Karpas-422 (cell line): ENCODE measurements at regions not wholly inside any gene's neighbourhood (a gene's known extent, or its start where the extent isn't known, plus 50 kb on each side); places are given as distances from the start of the nearest gene placed in this dataset.

Source experiments
- DNase-seq: peaks from one replicate; pipeline ENCODE4 v3.0.0-alpha.2; 2015
- H2AFZ ChIP-seq: fragments of 200-600 bp; sonication (generic); 2 replicates; pipeline ENCODE4 v1.6.1; 2014; ENCODE audit warnings: antibody characterized with exemption, low read length, mixed read lengths
- H3K27ac ChIP-seq: fragments of 200-600 bp; sonication (generic); 2 replicates; pipeline ENCODE4 v1.5.1; 2014; ENCODE audit warnings: mild to moderate bottlenecking, low read length, moderate library complexity
- H3K27me3 ChIP-seq: fragments of 200-600 bp; sonication (generic); 2 replicates; pipeline ENCODE4 v1.6.1; 2014; ENCODE audit warnings: low read length, mixed read lengths
- H3K36me3 ChIP-seq: fragments of 200-600 bp; sonication (generic); 2 replicates; pipeline ENCODE4 v1.6.1; 2014; ENCODE audit warnings: low read length, mixed read lengths; ENCODE audit not compliant: insufficient read depth
- H3K4me1 ChIP-seq: fragments of 200-600 bp; sonication (generic); 2 replicates; pipeline ENCODE4 v1.6.1; 2014; ENCODE audit warnings: mild to moderate bottlenecking, low read length, mixed read lengths
- H3K4me2 ChIP-seq: fragments of 200-600 bp; sonication (generic); 2 replicates; pipeline ENCODE4 v1.6.1; 2014; ENCODE audit warnings: low read length, low read depth, mild to moderate bottlenecking; ENCODE audit not compliant: poor library complexity, severe bottlenecking
- H3K4me3 ChIP-seq: fragments of 200-600 bp; sonication (generic); 2 replicates; pipeline ENCODE4 v1.5.1; 2014; ENCODE audit warnings: mild to moderate bottlenecking, antibody characterized with exemption, low read length, mixed read lengths
- H3K79me2 ChIP-seq: fragments of 200-600 bp; sonication (generic); 2 replicates; pipeline ENCODE4 v1.6.1; 2014; ENCODE audit warnings: mild to moderate bottlenecking, low read length, mixed read lengths
- H3K9ac ChIP-seq: fragments of 200-600 bp; sonication (generic); 2 replicates; pipeline ENCODE4 v1.6.0; 2014; ENCODE audit warnings: low read length
- H3K9me2 ChIP-seq: fragments of 200-600 bp; sonication (generic), shearing (Covaris generic); replicated peaks from 2 replicates; pipeline ENCODE4 v1.6.0; 2014; ENCODE audit warnings: mild to moderate bottlenecking, low read length, moderate library complexity; ENCODE audit not compliant: insufficient read depth
- H3K9me3 ChIP-seq: fragments of 300-700, 200-600 bp; sonication (generic); 2 replicates; pipeline ENCODE4 v1.6.1; 2014; ENCODE audit warnings: low read length, mixed read lengths
- H4K20me1 ChIP-seq: fragments of 200-600 bp; sonication (generic); 2 replicates; pipeline ENCODE4 v1.6.1; 2014; ENCODE audit warnings: mild to moderate bottlenecking, antibody characterized with exemption, low read length, low read depth; ENCODE audit not compliant: insufficient read depth

DNA sequence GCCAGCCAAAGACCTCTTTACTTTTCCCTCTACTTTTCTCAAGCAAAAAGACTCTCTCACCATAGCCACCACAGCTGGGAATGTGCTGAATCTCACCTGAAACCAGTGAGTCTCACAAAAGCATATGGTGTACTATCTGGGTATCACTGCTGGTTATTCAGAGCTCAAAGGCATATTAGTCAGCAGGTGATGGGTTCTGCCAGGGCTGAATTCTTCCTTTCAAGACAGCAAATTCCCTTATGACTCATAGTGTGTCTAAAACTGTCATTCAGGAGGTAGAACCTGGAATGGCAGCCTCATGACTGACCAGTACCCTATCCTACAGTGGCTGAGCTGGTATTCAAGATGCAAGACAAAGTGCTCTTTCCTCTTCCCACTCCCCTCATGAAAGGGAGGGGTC is 2859.1 kb downstream of the PCDH9 start:
- no peak overlapping the region for H3K9ac ChIP-seq
- H3K9me3 ChIP-seq = peaks cover 17% of the 10 kb centered on the region
- no peaks in the 10 kb centered on the region for H3K4me1 ChIP-seq
- no peak for DNase-seq
- H3K36me3 ChIP-seq = no peaks in the 10 kb centered on the region
- no peaks in the 10 kb centered on the region for H4K20me1 ChIP-seq
- no peaks in the 10 kb centered on the region for H3K9me2 ChIP-seq
- H3K4me3 ChIP-seq = no peak overlapping the region
- H3K79me2 ChIP-seq = no peaks in the 10 kb centered on the region
- H2AFZ ChIP-seq = no peak overlapping the region
- no peak overlapping the region for H3K4me2 ChIP-seq
- no peaks in the 10 kb centered on the region for H3K27me3 ChIP-seq
- no peak overlapping the region for H3K27ac ChIP-seq

DNA sequence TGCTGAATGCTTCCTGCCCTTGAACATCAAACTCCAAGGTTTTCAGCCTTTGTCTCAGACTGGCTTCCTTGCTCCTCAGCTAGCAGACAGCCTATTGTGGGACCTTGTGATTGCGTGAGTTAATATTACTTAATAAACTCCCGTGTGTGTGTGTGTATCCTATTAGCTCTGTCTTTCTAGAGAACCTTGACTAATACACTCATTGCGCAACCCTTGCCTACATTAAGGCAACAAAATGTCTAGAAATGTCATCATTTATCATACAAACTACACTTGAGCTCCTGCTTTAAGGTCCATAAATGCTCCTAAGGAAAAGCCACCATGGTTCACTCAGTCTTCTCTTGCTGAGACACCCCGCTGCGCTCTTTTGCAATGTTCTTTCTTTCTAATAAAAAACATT is 2861.0 kb downstream of the PCDH9 start:
- Histone ChIP-seq H3K4me1 (no peaks in the 10 kb centered on the region), H3K4me3 (no peak overlapping the region), H3K27me3 (no peaks in the 10 kb centered on the region), H3K79me2 (no peaks in the 10 kb centered on the region), H4K20me1 (no peaks in the 10 kb centered on the region), H3K9me3 (peaks cover 10% of the 10 kb centered on the region), H3K9ac (no peak overlapping the region), H3K36me3 (no peaks in the 10 kb centered on the region), H3K27ac (no peak overlapping the region), H2AFZ (no peak overlapping the region), H3K9me2 (no peaks in the 10 kb centered on the region), H3K4me2 (no peak overlapping the region)
- no peak for DNase-seq

DNA sequence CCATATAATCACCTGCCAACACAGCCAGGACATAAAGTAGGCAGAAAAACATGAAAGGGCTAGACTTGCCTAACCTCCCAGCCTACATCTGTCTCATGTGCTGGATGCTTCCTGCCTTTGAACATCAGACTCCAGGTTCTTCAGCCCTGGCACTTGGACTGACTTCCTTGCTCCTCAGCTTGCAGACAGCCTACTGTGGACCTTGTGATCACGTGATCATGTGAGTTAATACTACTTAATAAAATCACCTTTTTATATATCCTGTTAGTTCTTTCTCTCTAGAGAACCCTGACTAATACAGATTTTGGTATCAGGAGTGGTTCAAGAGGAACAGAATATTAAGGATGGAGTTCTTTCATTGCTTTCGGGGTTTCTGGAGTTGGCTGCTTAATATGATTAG is 2867.6 kb downstream of the PCDH9 start:
- Histone ChIP-seq H4K20me1 (no peaks in the 10 kb centered on the region), H3K79me2 (no peaks in the 10 kb centered on the region), H3K27ac (no peak overlapping the region), H3K9ac (no peak overlapping the region), H3K4me2 (no peak overlapping the region), H2AFZ (no peak overlapping the region), H3K9me2 (no peaks in the 10 kb centered on the region), H3K27me3 (no peaks in the 10 kb centered on the region), H3K9me3 (no peaks in the 10 kb centered on the region; the same call in 1 of the 2 replicates), H3K4me3 (no peak overlapping the region), H3K36me3 (no peaks in the 10 kb centered on the region), H3K4me1 (no peaks in the 10 kb centered on the region)
- no peak for DNase-seq

DNA sequence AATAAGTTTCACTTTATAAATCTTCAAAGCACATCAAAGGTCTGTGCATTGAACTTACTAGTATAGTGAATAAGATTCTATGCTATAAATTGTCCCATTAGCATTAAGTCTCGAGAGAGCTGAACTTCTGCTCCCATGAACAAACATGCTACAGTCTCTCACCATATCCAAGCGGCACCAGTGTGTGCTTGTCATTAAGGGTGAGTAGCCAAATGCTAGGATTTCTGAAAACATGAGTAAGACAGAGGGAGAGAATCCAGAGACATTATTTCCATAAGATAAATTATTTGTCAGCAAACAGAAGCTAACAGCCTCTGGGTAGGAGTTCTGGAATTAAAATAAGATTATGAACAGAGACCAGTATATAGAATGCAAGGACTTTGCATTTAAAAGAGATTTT is 2882.5 kb downstream of the PCDH9 start:
- DNase-seq = no peak
- Histone ChIP-seq H3K79me2 (no peaks in the 10 kb centered on the region), H3K4me1 (no peaks in the 10 kb centered on the region), H3K4me3 (no peak overlapping the region), H3K27me3 (no peaks in the 10 kb centered on the region), H3K36me3 (no peaks in the 10 kb centered on the region), H3K9me2 (no peaks in the 10 kb centered on the region), H3K9me3 (peaks cover 11% of the 10 kb centered on the region; the same call in 1 of the 2 replicates), H4K20me1 (no peaks in the 10 kb centered on the region), H2AFZ (no peak overlapping the region), H3K9ac (no peak overlapping the region), H3K27ac (no peak overlapping the region), H3K4me2 (no peak overlapping the region)

DNA sequence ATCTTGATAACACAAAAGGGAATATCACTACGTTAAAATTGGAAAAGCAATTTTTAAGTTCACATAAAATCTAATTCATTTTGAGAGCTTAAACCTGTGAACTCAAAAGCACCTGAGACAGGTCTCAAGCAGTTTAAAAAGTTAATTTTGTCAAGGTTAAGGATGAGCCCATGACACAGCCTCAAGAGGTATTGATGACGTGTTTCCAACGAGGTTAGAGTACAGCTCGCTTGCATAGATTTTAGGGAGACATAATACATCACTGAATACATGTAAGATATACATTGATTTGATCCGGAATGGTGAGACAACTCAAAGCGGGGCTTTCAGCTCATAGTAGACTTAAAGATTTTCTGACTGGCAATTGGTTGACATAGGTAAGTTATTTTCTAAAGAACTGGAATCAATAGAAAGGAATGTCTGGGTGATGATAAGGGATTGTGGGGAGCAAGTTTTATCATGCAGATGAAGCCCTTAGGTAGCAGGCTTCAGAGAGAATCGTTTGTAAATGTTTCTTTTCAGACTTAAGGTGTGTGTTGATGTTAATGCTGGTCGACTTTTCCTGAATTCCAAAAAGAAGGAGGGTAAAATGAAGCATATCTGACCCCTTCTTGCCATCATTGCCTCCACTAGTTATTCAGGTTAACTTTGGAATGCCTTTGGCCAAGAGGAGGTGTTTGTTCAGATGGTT is 2890.6 kb downstream of the PCDH9 start:
- no peak overlapping the region for H3K4me3 ChIP-seq
- DNase-seq = no peak
- no peaks in the 10 kb centered on the region for H3K27me3 ChIP-seq
- H3K9ac ChIP-seq = no peak overlapping the region
- no peaks in the 10 kb centered on the region for H4K20me1 ChIP-seq
- no peaks in the 10 kb centered on the region for H3K4me1 ChIP-seq
- peaks cover 20% of the 10 kb centered on the region for H3K9me3 ChIP-seq
- H3K27ac ChIP-seq = no peak overlapping the region
- no peaks in the 10 kb centered on the region for H3K79me2 ChIP-seq
- no peak overlapping the region for H3K4me2 ChIP-seq
- 0 out of 2 replicates have a peak, but pooled peaks cover under 1% of the 10 kb centered on the region for H3K36me3 ChIP-seq
- no peak overlapping the region for H2AFZ ChIP-seq
- H3K9me2 ChIP-seq = no peaks in the 10 kb centered on the region

DNA sequence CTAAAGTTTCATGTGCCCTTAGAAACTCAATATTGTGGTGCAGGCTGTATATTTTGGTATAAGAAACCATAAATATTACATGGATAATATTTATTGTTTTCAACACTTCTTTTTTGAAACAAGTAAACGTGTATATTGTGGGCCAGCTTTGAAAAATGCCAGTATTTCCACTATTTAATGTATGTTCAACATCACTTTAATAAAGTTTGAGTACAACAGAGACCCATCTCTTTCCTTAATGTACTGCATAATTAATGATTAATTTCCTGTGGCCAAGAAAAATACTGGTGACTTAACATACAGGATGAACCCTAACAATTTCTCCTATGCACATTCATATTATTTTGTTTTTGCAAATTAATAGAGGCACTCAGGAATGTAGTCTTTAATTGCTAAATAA is 2891.5 kb downstream of the PCDH9 start:
- no peaks in the 10 kb centered on the region for H3K27me3 ChIP-seq
- no peak overlapping the region for H2AFZ ChIP-seq
- no peaks in the 10 kb centered on the region for H3K9me2 ChIP-seq
- H3K4me1 ChIP-seq = no peaks in the 10 kb centered on the region
- no peak overlapping the region for H3K27ac ChIP-seq
- H3K4me2 ChIP-seq = no peak overlapping the region
- peaks cover 25% of the 10 kb centered on the region for H3K9me3 ChIP-seq
- peaks cover 2% of the 10 kb centered on the region; the same call in 1 of the 2 replicates for H3K36me3 ChIP-seq
- no peak overlapping the region for H3K9ac ChIP-seq
- no peak for DNase-seq
- H3K4me3 ChIP-seq = no peak overlapping the region
- no peaks in the 10 kb centered on the region for H4K20me1 ChIP-seq
- no peaks in the 10 kb centered on the region for H3K79me2 ChIP-seq

DNA sequence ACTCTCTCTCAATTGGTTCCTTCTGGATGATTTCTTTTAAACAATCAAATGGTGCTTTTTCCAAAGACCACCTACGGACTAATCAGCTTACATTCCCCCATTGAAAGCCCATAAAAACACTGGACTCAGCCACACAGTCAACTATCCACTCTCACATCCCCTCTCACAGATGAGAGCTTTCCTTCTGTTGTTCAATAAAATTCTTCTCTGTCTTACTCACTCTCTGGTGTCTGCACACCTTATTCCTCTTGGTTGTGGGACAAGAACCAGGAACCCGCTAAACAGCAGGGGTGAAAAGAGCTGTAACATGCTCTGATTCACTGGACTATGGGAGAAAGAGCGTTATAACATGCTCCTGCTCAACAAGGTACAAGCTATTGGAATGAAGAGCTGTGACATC is 2896.2 kb downstream of the PCDH9 start:
- Histone ChIP-seq H4K20me1 (no peaks in the 10 kb centered on the region), H3K4me1 (no peaks in the 10 kb centered on the region), H3K27me3 (no peaks in the 10 kb centered on the region), H3K9ac (no peak overlapping the region), H3K27ac (no peak overlapping the region), H3K36me3 (peaks cover 2% of the 10 kb centered on the region; the same call in 1 of the 2 replicates), H3K9me3 (peaks cover 23% of the 10 kb centered on the region), H3K4me3 (no peak overlapping the region), H3K79me2 (no peaks in the 10 kb centered on the region), H3K9me2 (no peaks in the 10 kb centered on the region), H2AFZ (no peak overlapping the region), H3K4me2 (no peak overlapping the region)
- no peak for DNase-seq

DNA sequence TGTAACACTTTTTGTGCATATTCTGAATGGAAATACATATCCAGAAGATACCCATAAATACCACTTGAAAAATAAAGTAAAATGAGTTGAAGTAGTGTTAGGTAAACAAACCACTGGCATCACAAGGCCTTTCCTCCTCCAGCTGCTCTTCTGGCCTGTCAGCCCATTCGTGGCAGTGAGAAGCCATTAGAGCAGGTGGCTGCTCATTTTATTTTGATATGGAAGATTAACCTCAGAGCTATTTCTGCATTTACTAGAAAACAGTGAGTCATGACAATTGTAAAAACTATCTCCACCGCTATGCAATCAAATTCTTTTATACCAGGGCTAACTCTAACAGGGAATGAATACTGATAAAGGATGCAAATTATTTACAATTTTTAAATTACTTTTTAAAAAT is 2898.1 kb downstream of the PCDH9 start:
- no peak for DNase-seq
- Histone ChIP-seq H3K79me2 (no peaks in the 10 kb centered on the region), H3K4me1 (no peaks in the 10 kb centered on the region), H3K9ac (no peak overlapping the region), H3K4me3 (no peak overlapping the region), H3K27me3 (no peaks in the 10 kb centered on the region), H3K36me3 (peaks cover 2% of the 10 kb centered on the region; the same call in 1 of the 2 replicates), H3K9me2 (no peaks in the 10 kb centered on the region), H3K4me2 (no peak overlapping the region), H3K27ac (no peak overlapping the region), H2AFZ (no peak overlapping the region), H3K9me3 (peaks cover 20% of the 10 kb centered on the region), H4K20me1 (no peaks in the 10 kb centered on the region)
